CD14-positive monocyte (primary cell): ENCODE measurements at regions not wholly inside any gene's neighbourhood (a gene's known extent, or its start where the extent isn't known, plus 50 kb on each side); places are given as distances from the start of the nearest gene placed in this dataset.

Experiments
- DNase-seq, 3 donors: peaks; one replicate each; pipeline ENCODE4 v3.0.0-alpha.2; 2011 to 2022
- H2AFZ ChIP-seq: 2 replicates; pipeline ENCODE4 v1.6.0; 2012; ENCODE audit warnings: mild to moderate bottlenecking, low read depth, low read length, inconsistent platforms; ENCODE audit not compliant: insufficient read depth, poor library complexity, severe bottlenecking
- H3K27ac ChIP-seq, 2 donors: 1 replicate in 1 of 2; 2 replicates in 1 of 2; pipeline ENCODE4 v1.5.1; 2012 to 2013; ENCODE audit warnings: low read length in 2 of 2, control low read depth in 1 of 2, inconsistent platforms in 1 of 2, low read depth in 1 of 2, mild to moderate bottlenecking in 1 of 2
- H3K27me3 ChIP-seq, 2 donors: one replicate each; pipeline versions ENCODE4 v1.6.0 to v1.6.1; 2011 to 2013; ENCODE audit warnings: low read length in 2 of 2; ENCODE audit not compliant: control insufficient read depth in 2 of 2, insufficient read depth in 2 of 2
- H3K36me3 ChIP-seq, 2 donors: replicated peaks in 1 of 2; 1 replicate in 1 of 2; 2 replicates in 1 of 2; pipeline versions ENCODE4 v1.5.1 to v1.6.1; 2012 to 2013; ENCODE audit warnings: low read length in 2 of 2, control low read depth in 1 of 2, inconsistent platforms in 1 of 2, mild to moderate bottlenecking in 1 of 2; ENCODE audit not compliant: insufficient read depth in 2 of 2, control insufficient read depth in 1 of 2
- H3K4me1 ChIP-seq, 2 donors: 1 replicate in 1 of 2; 2 replicates in 1 of 2; pipeline versions ENCODE4 v1.5.1 to v1.6.1; 2012 to 2013; ENCODE audit warnings: low read length in 2 of 2, control low read depth in 1 of 2, inconsistent platforms in 1 of 2, mild to moderate bottlenecking in 1 of 2, moderate library complexity in 1 of 2; ENCODE audit not compliant: insufficient read depth in 2 of 2, control insufficient read depth in 1 of 2
- H3K4me2 ChIP-seq: replicated peaks from 2 replicates; pipeline ENCODE3; 2012; ENCODE audit warnings: low read length, moderate library complexity, mild to moderate bottlenecking; ENCODE audit not compliant: poor library complexity, severe bottlenecking; ENCODE audit errors: extremely low read depth
- H3K4me3 ChIP-seq, 3 experiments: fragments of 200-600 bp in 1 of 3; sonication (generic) in 1 of 3; replicated peaks in 1 of 3; 1 replicate in 2 of 3; 2 replicates in 1 of 3; pipeline ENCODE4 v1.5.1; 2011 to 2013; ENCODE audit warnings: low read length in 3 of 3, mild to moderate bottlenecking in 3 of 3, control low read depth in 2 of 3, low read depth in 2 of 3, inconsistent platforms in 1 of 3, moderate library complexity in 1 of 3
- H3K79me2 ChIP-seq: 2 replicates; pipeline ENCODE4 v1.6.0; 2012; ENCODE audit warnings: mild to moderate bottlenecking, control low read depth, inconsistent platforms, low read length, moderate library complexity; ENCODE audit not compliant: insufficient read depth
- H3K9ac ChIP-seq: 2 replicates; pipeline ENCODE4 v1.6.0; 2017; ENCODE audit warnings: low read length, mild to moderate bottlenecking; ENCODE audit not compliant: insufficient read depth, poor library complexity, severe bottlenecking
- H3K9me3 ChIP-seq, 2 donors: replicated peaks in 1 of 2; 1 replicate in 1 of 2; 2 replicates in 1 of 2; pipeline versions ENCODE4 v1.5.1 to v1.6.1; 2012 to 2013; ENCODE audit warnings: low read length in 2 of 2, control low read depth in 1 of 2; ENCODE audit not compliant: control insufficient read depth in 1 of 2, insufficient read depth in 1 of 2
- H4K20me1 ChIP-seq: 2 replicates; pipeline ENCODE4 v1.6.0; 2012; ENCODE audit warnings: mild to moderate bottlenecking, low read length, control low read depth, moderate library complexity; ENCODE audit not compliant: insufficient read depth
- H3K27ac Mint-ChIP-seq, 7 donors: one replicate each; pipeline ENCODE4 v1.8.0; 2020; ENCODE audit warnings: mild to moderate bottlenecking in 7 of 7, mixed read lengths in 7 of 7, moderate library complexity in 6 of 7, inconsistent platforms in 2 of 7
- H3K27me3 Mint-ChIP-seq, 3 donors: one replicate each; pipeline ENCODE4 v1.8.0; 2021 to 2022; ENCODE audit warnings: low read depth in 3 of 3, mild to moderate bottlenecking in 3 of 3, mixed read lengths in 3 of 3, moderate library complexity in 3 of 3, inconsistent platforms in 1 of 3
- H3K36me3 Mint-ChIP-seq, 2 donors: one replicate each; pipeline ENCODE4 v1.8.0; 2020; ENCODE audit warnings: mixed read lengths in 2 of 2, inconsistent platforms in 1 of 2, mild to moderate bottlenecking in 1 of 2
- H3K4me1 Mint-ChIP-seq: one replicate; pipeline ENCODE4 v1.8.0; 2020; ENCODE audit warnings: mild to moderate bottlenecking, mixed read lengths
- H3K4me3 Mint-ChIP-seq, 2 donors: one replicate each; pipeline ENCODE4 v1.8.0; 2020; ENCODE audit warnings: mild to moderate bottlenecking in 2 of 2, mixed read lengths in 2 of 2, moderate library complexity in 1 of 2
- H3K9me3 Mint-ChIP-seq, 7 donors: one replicate each; pipeline ENCODE4 v1.8.0; 2020 to 2022; ENCODE audit warnings: mixed read lengths in 7 of 7, mild to moderate bottlenecking in 6 of 7, moderate library complexity in 6 of 7, inconsistent platforms in 2 of 7
- CTCF ChIP-seq: fragments of 200-600 bp; IDR thresholded peaks from one replicate; pipeline ENCODE4 v1.8.0; 2022; ENCODE audit warnings: antibody characterized with exemption, mild to moderate bottlenecking
- WGBS: methylation state at CpG from one replicate; pipeline ENCODE4 v1.1.5; 2013; ENCODE audit warnings: missing lambda C conversion rate; ENCODE audit not compliant: insufficient coverage; 5-methylcytosine and 5-hydroxymethylcytosine counted together
- intact Hi-C, 2 donors: fragments of 100-400 bp; cut with micrococcal nuclease; formaldehyde crosslinking; loops; one replicate each; pipeline versions ENCODE4 v1.15.0 to v1.15.1; 2023

GRCh38 chr3:177481329-177481728, 284.0 kb upstream of the TBL1XR1 start:
- no peak overlapping the region for H3K4me2 ChIP-seq
- no peak overlapping the region for H3K9ac ChIP-seq
- peaks cover 0 to 8% of the 10 kb centered on the region in 2 donors for H3K4me1 ChIP-seq
- no peak overlapping the region for H3K27ac ChIP-seq
- H2AFZ ChIP-seq, result no peak overlapping the region
- TF ChIP-seq CTCF, result no peak
- H3K4me3 Mint-ChIP-seq, result no peak overlapping the region
- H3K27me3 Mint-ChIP-seq, result peaks cover 0 to 4% (median 0%) of the 10 kb centered on the region in 3 donors
- no peaks in the 10 kb centered on the region for H3K79me2 ChIP-seq
- no peak overlapping the region for H3K27ac Mint-ChIP-seq
- peak; percentile 18 to 25 (median 20) for DNase-seq
- H3K9me3 ChIP-seq, result no peaks in the 10 kb centered on the region
- no peaks in the 10 kb centered on the region for H3K36me3 ChIP-seq
- no peaks in the 10 kb centered on the region for H4K20me1 ChIP-seq
- no peaks in the 10 kb centered on the region for H3K36me3 Mint-ChIP-seq
- no peaks in the 10 kb centered on the region for H3K27me3 ChIP-seq
- H3K4me1 Mint-ChIP-seq, result peaks cover 16% of the 10 kb centered on the region
- H3K9me3 Mint-ChIP-seq, result peaks cover 0 to 4% (median 2%) of the 10 kb centered on the region in 7 donors
- intact Hi-C loops, result no loop called here
- H3K4me3 ChIP-seq, result no peak overlapping the region
- WGBS, result 0% methylated on average over 2 of the region's 3 CpGs

- Histone ChIP-seq H3K9ac (no peak overlapping the region), H3K27me3 (no peaks in the 10 kb centered on the region), H3K4me1 (peaks cover 0 to 8% of the 10 kb centered on the region in 2 donors), H2AFZ (no peak overlapping the region), H3K36me3 (no peaks in the 10 kb centered on the region), H3K4me3 (no peak overlapping the region), H3K9me3 (no peaks in the 10 kb centered on the region), H3K4me2 (no peak overlapping the region), H4K20me1 (no peaks in the 10 kb centered on the region), H3K27ac (no peak overlapping the region), H3K79me2 (no peaks in the 10 kb centered on the region)
- no peak for DNase-seq
- Mint-ChIP-seq H3K27ac (no peak overlapping the region), H3K36me3 (no peaks in the 10 kb centered on the region), H3K9me3 (peaks cover 0 to 4% (median 2%) of the 10 kb centered on the region in 7 donors), H3K27me3 (peaks cover 0 to 4% (median 0%) of the 10 kb centered on the region in 3 donors), H3K4me3 (no peak overlapping the region), H3K4me1 (peaks cover 16% of the 10 kb centered on the region)
- WGBS, result 100% methylated on average over 3 of the region's 6 CpGs
- intact Hi-C loops, result no loop called here
- TF ChIP-seq CTCF, result no peak
These were observed 284.9 kb upstream of the TBL1XR1 start for GRCh38 chr3:177482048-177482691.
